Islet precursor cell (in vitro differentiated cells): ENCODE measurements at regions not wholly inside any gene's neighbourhood (a gene's known extent, or its start where the extent isn't known, plus 50 kb on each side); places are given as distances from the start of the nearest gene placed in this dataset.
"Not testable (repeated sequence)": the region's sequence is repeated elsewhere in the genome, so short reads cannot be mapped to it uniquely, and the experiment has no call there.

Experiments used
- DNase-seq: peaks from one replicate; pipeline ENCODE4 v3.0.0-alpha.2; 2018

DNA sequence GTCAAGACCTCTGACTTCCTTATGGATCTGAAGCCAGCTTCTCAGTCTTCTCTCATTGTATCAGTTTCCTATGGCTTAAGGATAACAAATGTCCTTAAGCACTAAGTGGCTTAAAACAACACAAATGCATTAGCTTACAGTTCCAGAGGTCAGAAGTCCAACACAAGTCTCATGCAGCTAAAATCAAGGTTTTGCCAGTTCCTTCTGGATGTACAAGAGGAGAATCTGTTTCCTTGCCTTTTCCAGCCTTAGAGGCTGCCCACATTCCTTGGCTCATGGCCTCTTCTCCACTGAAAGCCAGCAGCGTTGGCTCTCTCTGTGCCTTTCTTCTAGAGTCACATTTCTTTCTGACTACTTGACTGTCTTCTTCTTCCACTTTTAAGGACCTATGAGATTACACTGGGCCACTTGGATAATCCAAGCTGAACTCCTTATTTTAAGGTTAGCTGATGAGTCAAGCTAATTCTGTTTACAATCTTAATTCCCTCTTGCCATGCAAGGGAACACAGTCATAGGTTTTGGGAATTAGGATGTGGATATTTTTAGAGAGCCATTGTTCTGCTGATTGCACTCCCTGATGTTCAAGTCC lies 179.0 kb downstream of the BCAS1 start:
- DNase-seq = no peak

DNA sequence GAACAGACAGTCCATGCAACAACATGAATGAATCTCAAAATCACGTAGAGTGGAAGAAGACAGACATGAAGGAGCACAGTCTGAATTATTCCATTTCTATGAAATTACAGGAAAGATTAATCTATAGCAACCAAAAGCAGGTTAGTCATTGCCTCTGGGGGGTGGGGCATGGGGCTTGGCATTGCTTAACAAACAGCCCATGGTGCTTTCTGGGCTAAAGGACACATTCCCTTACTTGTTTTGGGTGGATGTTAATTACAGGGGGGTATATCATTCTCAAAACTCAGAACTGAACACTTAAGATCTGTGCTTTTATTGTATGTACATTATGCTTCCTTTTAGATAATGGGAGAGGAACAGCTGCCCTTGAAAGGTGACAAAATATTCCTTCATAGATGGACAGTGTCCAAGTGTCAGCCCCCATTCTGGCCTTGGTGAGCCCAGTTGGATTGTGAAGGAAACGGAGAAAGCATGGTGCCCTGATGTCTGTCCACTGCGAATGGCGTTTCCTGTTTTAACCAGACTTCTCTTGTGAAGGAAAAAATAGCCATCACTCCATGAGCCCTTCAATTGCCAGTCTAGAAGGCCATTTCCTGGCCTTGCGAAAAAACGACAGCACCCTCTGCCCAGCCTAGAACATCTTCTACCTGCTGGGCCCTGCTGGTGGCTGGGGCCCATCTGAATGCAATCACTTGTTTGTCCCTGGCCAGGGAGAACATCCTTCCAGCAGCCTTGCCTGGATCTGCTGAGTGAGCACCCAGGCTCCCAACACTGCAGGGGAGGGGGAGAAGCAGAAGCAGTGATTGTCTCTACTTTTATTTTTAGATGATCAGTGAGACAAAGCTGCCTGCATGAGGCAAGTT lies 179.7 kb downstream of the BCAS1 start:
- DNase-seq = no peak

DNA sequence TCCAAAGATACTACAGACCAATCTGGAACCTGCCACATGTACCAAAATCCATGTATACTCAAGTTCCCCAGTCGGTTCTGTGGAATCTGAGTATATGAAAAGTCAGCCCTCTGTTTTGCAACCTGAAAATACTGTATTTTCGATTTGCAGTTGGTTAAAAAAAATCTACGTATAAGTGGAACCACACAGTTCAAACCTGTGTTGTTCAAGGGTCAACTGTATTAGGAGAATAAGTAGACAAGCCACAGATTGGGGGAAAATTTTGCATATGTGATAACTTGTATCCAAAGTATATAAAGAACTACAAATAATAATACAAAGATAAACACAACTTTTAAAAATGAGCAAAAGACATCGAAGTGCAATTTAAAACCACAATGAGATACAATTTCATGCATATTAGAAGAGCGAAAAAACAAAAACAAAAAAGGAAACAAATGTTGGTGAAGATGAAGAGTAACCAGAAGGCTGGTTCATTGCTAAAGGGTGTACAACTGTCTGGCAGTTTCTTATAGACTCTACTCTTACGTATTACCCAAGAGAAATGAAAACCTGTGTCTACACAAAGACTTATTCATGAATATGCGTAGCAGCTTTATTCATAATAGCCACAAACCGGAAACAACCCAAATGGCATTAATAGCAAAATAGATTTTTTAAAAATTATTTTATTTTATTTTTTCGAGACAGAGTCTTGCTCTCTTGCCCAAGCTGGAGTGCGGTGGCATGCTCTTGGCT lies 180.8 kb downstream of the BCAS1 start:
- DNase-seq = no peak

DNA sequence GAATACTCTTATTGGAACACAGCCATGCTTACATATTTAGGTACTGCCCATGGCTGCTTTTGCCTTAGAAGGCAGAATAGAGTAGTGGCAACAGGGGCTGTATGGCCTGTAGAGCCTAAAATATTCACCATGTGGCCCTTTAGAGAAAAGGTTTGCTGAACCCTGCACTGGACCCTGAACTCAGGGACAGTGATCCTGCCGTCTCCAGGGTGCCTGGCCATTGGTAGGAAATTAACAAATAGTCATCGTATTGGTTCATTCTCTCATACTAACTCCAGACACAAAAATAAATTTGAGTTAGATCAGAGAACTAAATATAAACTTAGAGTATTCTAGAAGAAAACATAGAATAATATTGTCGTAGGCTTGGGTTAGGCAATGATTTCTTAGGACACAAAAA lies 181.4 kb downstream of the BCAS1 start:
- DNase-seq = no peak

DNA sequence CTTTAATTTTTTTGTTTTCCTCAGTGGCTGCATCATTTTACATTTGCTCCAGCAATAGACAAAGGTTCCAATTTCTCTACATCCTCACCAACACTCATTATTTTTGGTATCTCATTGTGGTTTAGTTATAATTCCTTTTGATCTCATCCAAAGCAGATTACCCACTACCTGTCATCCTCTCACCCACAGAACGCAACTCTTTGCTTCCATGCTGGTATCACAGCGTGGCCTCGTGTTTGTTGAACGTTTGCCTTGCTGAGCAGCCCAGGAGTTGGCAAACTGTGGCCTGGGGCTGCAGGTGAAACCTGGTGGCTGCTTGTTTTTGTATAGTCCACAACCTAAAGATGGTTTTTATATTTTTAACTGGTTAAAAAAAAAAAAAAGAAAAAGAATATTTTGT lies 181.9 kb downstream of the BCAS1 start:
- no peak for DNase-seq

GRCh38 chr20:53887973-53888372 lies 182.4 kb downstream of the BCAS1 start:
- DNase-seq = no peak

DNA sequence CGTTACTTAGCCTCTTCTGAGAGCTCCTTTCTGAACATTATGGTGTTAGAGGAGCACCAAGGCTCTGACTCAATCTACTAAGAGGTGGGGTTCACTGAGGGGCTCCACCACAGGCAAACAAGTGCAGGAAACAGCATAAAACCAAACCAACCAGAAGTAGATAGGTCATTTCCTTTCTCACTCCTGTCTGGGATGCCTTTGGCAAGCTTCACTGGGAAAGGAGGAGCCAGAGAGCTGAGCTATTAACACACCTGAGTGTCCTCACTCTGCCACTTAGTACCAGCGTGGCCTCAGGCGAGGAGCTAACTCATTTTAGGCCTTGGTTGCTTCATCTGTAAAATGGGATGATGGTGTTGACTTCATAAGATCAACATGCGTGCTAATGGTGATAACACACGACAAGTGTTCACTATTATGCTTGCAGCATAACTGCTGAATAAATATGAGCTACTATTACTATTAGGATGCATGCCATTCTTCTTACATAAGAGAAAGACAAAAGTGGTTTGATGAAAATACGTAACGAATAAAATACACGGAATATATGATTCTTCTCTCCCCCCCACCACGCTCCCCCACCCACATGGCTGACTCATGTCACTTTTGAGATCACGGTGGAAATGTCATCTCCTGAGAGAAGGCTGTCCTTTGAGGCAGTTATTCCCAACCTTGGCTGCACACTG lies 185.4 kb downstream of the BCAS1 start:
- no peak for DNase-seq

DNA sequence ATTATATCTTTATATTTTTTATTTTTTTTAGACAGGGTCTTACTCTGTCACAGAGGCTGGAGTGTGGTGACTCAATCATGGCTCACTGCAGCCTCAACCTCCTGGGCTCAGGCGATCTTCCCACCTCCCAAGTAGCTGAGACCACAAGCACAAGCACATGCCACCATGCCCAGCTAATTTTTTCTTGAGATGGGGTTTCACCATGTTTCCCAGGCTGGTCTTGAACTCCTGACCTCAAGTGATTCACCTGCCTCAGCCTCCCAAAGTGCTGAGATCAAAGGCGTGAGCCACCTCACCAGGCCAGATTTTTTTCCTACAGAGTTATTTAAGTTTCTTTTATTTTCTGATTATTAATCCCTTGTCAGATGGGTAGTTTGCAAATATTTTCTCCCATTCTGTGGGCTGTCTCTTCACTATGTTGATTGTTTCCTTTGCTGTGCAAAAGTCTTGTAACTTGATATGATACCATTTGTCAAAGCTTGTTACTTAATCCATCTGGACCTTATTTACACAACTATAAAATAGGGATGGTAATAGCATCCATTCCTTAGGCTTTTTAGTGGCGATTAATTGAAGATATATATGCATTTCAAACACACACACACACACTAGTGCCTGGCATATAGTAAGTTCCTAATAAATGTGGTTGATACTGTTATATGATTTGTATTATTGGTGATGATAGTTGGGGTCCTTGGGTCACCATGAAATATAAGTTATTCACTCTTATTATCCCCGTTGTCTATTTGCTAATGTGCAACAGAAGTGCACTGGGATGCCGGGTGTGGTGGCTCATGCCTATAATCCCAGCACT lies 187.1 kb downstream of the BCAS1 start:
- no peak for DNase-seq

- DNase-seq = not testable (repeated sequence)
Observed at GRCh38 chr20:53882438-53882986, 187.9 kb downstream of the BCAS1 start.

DNA sequence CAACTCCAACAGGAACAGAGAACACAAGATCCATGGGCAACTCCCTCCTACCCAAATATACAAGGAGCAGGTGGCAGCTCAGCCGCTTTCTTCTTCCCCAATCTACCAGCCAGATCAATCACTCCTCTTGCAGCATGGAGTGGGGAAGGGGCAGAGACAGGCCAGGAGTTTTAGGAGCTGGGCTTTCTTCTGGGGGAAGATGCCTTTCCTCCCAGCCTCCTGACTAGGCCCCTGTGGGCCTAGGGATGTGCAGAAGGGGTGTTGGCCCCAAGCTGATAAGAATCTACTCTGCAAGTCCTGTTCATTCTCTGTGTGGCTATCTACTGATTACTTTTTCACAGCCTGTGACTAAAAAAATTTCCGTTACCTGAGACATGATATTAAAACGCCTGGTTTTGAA lies 189.0 kb downstream of the BCAS1 start:
- DNase-seq = no peak

GRCh38 chr20:53880108-53880641 lies 190.2 kb downstream of the BCAS1 start:
- DNase-seq = no peak

- no peak for DNase-seq
Observed at GRCh38 chr20:53879048-53879684, 191.2 kb downstream of the BCAS1 start.

DNA sequence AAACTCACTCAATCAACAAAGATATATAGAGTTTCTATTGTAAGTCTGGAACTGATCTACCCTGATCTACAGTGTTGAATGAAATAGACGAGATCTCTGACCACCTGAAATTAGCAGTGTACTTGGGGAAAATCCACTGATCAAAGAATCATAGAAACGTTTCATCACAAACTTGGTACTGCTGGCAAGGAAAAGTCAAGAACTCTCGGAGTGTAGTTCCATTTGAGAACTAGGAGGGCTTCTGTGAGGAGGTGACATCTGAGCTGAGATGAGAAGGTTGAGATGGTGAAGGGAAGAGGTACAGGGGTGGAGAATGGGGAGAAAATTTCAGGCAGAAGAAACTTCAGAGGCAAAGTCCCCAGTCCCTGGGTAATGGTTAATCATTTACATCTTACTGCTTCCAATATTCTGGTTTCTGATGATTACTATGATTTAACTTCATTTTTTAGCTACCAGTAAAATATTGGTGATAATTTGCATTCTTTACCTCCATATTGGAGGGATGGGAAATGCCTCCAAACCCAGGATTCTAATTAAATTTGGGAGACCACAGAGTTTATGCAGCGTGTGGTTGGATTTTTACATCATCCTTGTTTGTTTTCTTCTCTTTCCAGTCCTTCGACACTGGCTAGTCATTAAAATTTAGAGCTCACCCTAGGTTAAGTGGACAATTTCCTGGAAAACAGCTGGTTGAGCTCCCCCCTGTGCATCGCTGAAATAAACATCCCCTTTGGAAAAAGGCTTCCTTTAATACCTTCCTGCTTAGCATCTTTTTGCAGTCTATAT lies 191.9 kb downstream of the BCAS1 start:
- DNase-seq = no peak

- DNase-seq = no peak
Observed at GRCh38 chr20:53876956-53877355, 193.4 kb downstream of the BCAS1 start.

GRCh38 chr20:53876470-53876869 lies 193.9 kb downstream of the BCAS1 start:
- no peak for DNase-seq

DNA sequence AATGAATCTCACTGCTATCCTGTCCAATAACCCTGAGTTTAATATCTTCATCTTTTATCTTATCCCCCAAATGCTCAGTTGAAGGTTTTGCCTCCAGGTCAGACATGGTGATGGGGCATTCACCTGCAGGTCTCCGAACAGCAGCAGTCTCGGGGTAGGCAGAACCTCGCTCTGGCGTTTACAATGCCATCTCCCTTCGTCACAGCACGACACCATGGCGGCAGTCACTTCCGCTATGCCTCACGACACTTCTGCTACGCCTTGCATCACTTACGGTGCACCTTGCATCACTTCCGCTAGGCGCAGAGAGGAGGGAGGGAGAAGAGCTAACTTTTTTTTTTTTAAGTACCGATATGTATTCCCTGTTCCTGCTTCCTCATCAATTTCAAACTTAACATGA lies 194.9 kb downstream of the BCAS1 start:
- DNase-seq = no peak

DNA sequence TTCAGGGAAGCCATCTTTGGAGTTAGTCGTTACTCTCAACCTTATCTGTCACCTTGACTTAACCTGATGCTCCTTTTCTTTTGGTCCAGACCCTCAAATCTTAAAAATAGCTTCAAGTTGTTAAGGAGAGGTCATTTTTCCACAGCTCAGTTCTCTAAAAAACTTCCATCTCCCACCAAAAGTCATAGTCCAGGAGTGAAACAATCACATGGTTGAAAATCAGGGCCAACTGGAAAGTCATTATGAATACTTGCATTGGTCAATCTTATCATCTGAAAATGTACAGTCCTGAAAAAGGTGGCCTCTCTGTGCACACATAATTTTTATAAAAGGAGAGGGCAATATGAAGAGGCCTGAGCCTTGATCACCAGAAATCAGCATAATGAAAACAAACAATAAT lies 195.7 kb downstream of the BCAS1 start:
- DNase-seq = no peak

GRCh38 chr20:53874104-53874503 lies 196.3 kb downstream of the BCAS1 start:
- no peak for DNase-seq

- DNase-seq = no peak
Observed at GRCh38 chr20:53873230-53873604, 197.2 kb downstream of the BCAS1 start.

DNA sequence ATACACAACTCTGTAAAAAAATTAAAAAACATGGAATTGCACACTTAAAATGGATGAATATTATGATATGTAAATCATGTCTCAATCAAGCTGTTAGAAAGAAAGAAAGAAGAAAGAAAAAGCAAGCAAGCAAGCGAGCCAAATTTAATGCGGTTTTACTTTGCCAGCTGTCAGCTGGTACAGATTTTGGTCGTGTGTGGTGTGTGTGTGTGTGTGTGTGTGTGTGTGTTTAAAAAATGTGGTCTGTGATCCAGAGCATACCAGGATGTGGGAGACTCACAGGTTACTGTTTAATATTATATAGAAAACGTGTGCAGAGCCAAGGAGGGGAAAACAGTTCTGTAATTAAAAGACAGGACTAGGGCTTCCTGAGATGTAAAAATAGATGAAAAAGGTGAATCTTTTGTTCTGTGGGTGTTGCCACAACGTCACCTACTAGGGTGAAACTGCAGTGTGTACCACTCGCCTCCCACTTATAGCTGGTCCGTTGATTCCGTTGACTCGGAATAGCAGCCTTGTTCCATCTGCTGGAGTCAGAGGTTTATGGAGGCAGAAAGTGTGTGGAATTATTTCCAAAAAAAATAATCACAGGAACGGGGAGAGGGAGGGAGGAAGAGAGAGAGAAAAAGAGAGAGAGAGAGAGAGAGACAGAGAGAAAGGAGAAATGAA lies 197.7 kb downstream of the BCAS1 start:
- DNase-seq = no peak
